ENCODE measurements at regions not wholly inside any gene's neighbourhood (a gene's known extent, or its start where the extent isn't known, plus 50 kb on each side); places are given as distances from the start of the nearest gene placed in this dataset.
"Not testable (repeated sequence)": the region's sequence is repeated elsewhere in the genome, so short reads cannot be mapped to it uniquely, and the experiment has no call there.

DNA sequence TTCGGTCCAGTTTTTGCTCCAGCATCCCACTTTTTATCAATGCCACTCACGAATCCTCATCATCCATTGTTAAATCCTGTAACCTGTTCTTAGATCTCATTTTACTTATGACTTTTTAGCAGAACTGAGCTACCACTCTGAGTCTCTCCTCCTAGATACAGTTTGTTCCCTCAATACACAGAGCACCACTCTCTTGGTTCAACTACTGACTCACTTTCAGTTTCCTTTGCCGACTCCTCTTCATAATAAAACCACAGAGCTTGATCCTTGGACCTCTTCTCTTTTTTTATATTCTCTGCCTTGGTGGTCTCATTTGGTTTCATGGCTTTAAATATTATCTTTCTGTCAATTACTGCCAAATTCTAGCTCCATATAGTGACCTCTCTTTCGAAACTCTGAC lies 150.3 kb downstream of the SLITRK5 start (continued):
- TF ChIP-seq ZNF121 (CRISPR knock-in tag; conservative IDR thresholded peaks at IDR 0.05) (no peak), NCOA6 (IDR thresholded peaks at IDR 0.05) (no peak), ZKSCAN3 (CRISPR knock-in tag; IDR thresholded peaks at IDR 0.05) (no peak), ZZZ3 (IDR thresholded peaks at IDR 0.05) (no peak), TSC22D4 (tag; IDR thresholded peaks at IDR 0.05) (no peak), ZNF57 (CRISPR knock-in tag; IDR thresholded peaks at IDR 0.05) (no peak), MAFK (IDR thresholded peaks at IDR 0.05; ENCODE audit: low read length) (no peak), TAF1 (IDR thresholded peaks at IDR 0.05; ENCODE audit: control insufficient read depth, extremely low read depth, insufficient read depth, low read length, severe bottlenecking) (no peak)

DNA sequence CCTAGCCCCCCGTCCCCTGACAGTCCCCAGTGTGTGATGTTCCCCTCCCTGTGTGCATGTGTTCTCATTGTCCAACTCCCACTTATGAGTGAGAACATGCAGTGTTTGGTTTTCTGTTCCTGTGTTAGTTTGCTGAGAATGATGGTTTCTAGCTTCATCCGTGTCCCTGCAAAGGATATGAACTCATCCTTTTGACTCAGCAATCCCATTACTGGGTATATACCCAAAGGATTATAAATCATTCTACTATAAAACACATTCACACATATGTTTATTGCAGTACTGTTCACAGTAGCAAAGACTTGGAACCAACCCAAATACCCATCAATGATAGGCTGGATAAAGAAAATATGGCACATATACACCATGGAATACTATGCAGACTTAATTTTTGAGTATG lies 155.1 kb downstream of the SLITRK5 start:
- WGBS (ENCODE audit: insufficient coverage, low coverage, missing lambda C conversion rate): 0% methylated on average over 1 of the region's 2 CpGs
- H3K27me3 ChIP-seq (ENCODE audit: control insufficient read depth in 2 of 2, insufficient read depth in 2 of 2, low read length in 2 of 2); H3K9me1 ChIP-seq (ENCODE audit: control insufficient read depth, insufficient read depth, low read length); H3K4me3 ChIP-seq; DNase-seq (ENCODE audit: extremely low read depth in 1 of 4, low spot score in 3 of 4); H4K20me1 ChIP-seq (replicated peaks; ENCODE audit: control insufficient read depth, insufficient read depth, low read length); H3K9me3 ChIP-seq (replicated peaks; ENCODE audit: control insufficient read depth, insufficient read depth, low read depth, low read length); H2AFZ ChIP-seq (ENCODE audit: low read depth, low read length); H3K79me2 ChIP-seq (ENCODE audit: control insufficient read depth, insufficient read depth, low read length); POLR2A ChIA-PET; H3K9ac ChIP-seq (ENCODE audit: insufficient read depth in 1 of 2, low read depth in 2 of 2, low read length in 2 of 2); H3K4me2 ChIP-seq (ENCODE audit: insufficient read depth, low read length); H3K36me3 ChIP-seq (ENCODE audit: control insufficient read depth, insufficient read depth, low read length); CTCF ChIA-PET (ENCODE audit: low intra/inter-chr PET ratio); H3K27ac ChIP-seq (ENCODE audit: extremely low read depth, low read depth, low read length); H3K4me1 ChIP-seq (replicated peaks in 1 of 2; ENCODE audit: control insufficient read depth in 2 of 2, insufficient read depth in 2 of 2, low read length in 2 of 2); intact Hi-C loops (cut with micrococcal nuclease); in situ Hi-C loops (cut with MboI); FAIRE-seq; BruUV-seq (replicated peaks); ATAC-seq: not testable (repeated sequence)

All from K562 (cell line).